ENCODE measurements at regions not wholly inside any gene's neighbourhood (a gene's known extent, or its start where the extent isn't known, plus 50 kb on each side); places are given as distances from the start of the nearest gene placed in this dataset.
"Not testable (repeated sequence)": the region's sequence is repeated elsewhere in the genome, so short reads cannot be mapped to it uniquely, and the experiment has no call there.

GRCh38 chr21:17738176-17738953, 80.8 kb downstream of the C21orf91 start:
- DNase-seq: no peak

DNA sequence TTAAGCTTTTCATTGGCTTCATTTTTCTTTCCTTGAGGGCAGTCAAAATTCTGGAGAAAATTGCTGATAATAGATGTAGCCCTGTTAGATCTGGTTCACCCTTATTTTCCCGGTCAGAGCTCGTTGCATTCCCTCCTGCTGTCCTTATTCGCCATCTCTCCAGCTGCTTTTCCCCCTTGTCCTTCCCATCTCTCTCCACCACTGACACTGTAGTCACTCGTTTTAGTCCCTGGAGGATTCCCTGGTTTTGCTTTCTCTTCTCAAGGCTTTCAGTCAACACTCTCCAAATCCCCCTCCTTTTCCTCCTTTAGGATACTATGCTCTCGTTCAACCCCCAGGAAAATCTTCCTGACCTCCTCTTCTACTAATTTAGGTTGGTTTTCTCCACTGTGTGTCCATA, 83.1 kb downstream of the C21orf91 start:
- DNase-seq: no peak

DNA sequence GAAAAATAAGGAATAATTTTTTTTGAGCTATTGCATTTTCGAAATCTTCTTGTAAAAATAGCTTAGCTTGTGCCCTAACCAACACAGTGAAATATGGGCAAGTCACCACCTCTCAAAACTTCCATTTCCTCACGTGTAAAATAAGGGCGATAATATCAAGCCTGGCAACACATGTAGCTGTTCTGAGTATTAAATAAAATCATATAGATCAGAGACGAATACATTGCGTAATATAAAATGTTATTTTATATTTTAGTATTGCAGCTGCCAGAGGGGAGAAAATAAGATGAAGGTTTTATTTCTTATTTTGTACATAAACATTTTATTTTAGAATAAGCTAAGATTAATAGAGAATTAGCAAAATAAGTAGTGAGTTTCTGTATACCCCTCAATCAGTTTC, 85.9 kb downstream of the C21orf91 start:
- no peak for DNase-seq

DNA sequence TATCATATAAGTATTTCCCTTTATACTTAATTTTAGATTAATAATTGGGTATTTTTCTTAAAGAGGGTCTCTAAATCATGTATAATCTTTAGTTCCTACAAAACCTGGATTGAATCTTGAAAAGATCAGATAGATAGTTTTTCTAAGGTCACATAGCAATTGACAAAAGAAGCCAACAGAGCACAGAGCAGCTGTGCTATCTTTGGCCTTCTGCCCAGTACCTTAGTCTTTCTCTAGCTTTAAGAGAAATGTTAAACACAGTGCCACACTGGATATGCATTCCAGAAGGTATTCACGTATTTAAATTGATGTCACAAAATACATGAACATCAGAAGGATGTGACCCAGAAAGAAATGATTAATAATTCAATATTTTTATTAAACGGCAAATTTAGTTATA, 86.8 kb downstream of the C21orf91 start:
- peak; percentile 36 to 65 for DNase-seq

DNA sequence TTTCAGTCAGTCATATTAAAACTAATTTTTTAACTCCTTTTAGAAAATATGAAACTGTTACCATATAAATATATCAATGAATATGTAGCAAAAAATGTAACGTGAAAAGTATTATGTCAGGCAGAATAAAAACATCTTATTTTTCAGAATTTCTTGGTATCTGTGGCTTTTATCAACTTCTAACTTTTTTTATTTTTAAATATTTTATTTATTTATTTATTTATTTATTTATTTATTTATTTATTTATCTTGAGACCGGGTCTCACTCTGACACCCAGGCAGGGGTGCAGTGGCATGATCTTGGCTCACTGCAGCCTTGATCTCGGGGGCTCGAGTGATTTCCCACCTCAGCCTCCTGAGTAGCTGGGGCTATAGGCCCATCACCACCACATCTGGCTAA, 87.6 kb downstream of the C21orf91 start:
- DNase-seq: no peak

GRCh38 chr21:17730782-17731181, 88.4 kb downstream of the C21orf91 start:
- no peak for DNase-seq

GRCh38 chr21:17729455-17729854, 89.7 kb downstream of the C21orf91 start:
- no peak for DNase-seq

- no peak for DNase-seq
Observed at GRCh38 chr21:17727361-17727760, 91.8 kb downstream of the C21orf91 start.

DNA sequence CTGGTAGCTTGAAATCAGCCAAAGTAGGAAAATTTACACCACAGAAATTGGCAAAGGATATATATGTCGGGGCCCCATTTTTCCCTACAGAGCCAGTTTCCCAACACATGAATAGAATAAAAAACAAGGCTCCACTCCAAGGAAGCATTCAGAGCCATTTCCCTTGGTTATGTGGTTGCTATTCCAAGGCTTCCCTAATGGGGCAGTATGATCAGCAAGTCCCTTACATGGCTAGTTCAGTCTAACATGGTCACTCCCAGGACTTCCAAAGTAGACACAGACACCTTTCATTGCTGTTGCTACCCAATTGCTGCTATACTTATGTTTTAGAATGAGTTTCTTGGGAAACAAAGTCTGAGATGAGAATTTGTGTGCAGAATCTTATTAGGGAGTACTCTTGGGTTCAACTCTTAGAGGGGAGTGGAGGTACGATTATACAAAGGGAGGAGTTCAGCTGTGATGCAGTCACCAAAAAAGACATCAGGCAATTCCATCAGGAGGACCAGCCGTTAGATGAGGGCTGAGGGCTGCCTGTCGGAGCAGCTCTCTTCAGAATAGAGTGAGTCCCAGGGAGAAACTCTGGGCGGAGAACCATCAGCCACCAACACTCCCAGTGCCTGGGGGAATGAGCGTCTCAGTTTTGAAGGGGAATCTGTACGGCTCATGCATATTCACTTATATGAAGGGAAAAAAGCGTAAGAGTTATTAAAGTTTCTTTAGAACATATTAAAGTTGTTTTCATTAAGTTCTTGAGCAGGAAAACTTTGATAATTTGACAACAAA, 92.9 kb downstream of the C21orf91 start:
- DNase-seq: no peak

GRCh38 chr21:17725339-17725738, 93.8 kb downstream of the C21orf91 start:
- DNase-seq: no peak

- DNase-seq: no peak
Observed at GRCh38 chr21:17712887-17713286, 100.2 kb upstream of the BTG3 start.

DNA sequence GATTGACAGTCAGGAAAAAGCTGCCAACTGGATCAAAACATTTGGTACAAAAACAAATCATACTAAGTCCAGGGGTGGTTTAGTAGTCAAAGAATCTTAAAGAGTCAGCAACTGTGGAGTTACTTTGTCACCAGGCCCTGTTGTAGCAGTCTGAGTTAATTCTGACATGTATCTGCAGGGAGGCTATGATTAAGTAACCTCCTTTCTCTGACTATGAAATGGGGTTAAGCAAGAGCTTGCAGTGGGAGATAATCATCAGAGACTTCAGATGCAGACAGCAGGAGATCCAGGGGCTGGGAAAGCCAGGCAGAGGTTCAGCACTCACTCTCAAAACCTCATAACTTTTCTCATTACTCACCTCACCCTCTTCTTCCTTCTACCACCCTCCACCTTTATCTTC, 99.2 kb upstream of the BTG3 start:
- no peak for DNase-seq

- no peak for DNase-seq
Observed at GRCh38 chr21:17709266-17709611, 96.5 kb upstream of the BTG3 start.

- DNase-seq: no peak
Observed at GRCh38 chr21:17708522-17709265, 96.0 kb upstream of the BTG3 start.

GRCh38 chr21:17699524-17700189, 87.0 kb upstream of the BTG3 start:
- no peak for DNase-seq

- no peak for DNase-seq
Observed at GRCh38 chr21:17697473-17697872, 84.8 kb upstream of the BTG3 start.

- not testable (repeated sequence) for DNase-seq
Observed at GRCh38 chr21:17694416-17694815, 81.7 kb upstream of the BTG3 start.

- DNase-seq: no peak
Observed at GRCh38 chr21:17693801-17694200, 81.1 kb upstream of the BTG3 start.

DNA sequence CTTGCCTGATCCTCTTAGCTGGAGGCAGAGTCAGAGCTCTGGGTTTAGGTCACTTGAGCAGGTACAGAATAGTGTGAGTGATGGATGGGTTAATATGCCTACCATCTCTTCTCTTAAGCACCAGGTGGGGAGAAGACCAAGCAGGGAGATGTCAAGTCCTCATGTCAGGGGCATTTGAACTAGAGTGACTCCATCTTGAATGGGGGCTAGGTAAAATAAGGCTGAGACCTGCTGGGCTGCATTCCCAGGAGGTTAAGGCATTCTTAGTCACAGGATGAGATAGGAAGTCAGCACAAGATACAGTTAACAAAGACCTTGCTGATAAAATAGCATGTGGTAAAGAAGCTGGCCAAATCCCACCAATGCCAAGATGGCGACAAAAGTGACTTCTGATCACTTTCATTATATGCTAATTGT, 77.4 kb upstream of the BTG3 start:
- DNase-seq: no peak

DNA sequence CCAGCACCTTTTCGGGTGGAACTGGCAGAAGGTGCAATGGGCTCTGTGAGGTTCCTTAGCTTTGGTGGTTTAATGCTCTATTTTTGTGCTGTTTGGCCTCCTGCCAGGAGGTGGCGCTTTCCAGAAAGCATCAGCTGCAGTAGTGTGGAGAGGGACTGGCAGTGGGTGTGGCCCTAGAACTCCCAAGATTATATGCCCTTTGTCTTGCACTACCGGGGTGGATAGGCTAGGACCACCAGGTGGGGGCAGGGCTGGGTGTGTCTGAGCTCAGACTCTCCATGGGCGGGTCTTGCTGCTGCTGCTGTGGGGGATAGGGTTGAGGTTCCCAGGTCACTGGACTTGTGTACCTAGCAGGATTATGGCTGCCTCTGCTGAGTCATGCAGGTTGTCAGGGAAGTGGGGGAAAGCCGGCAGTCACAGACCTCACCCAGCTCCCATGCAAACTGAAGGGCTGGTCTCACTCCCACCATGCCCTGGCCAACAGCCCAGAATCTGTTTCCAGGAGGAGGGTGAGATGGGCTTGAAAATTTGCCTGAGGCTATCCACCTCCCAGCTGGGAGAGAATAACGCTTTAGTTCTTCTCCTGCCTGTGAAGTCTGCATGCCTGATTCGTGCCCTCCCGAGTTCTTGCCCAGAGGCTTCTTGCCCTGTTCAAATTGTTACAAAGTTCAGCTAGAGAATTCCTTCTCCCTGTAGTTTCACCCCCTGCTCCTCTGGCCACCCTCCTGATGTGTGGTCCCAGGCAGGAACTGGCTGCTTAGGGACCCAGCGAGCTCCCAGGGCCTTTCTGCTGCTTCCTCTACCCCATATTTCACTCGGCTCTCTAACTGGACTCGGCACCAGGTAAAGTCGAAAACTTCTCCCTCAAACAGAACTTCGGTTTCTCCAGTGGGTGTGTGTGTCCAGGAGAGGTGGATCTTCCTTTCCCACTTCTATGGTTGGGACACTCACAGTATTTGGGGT, 76.5 kb upstream of the BTG3 start:
- peak; percentile 76 to 88 for DNase-seq

- DNase-seq: no peak
Observed at GRCh38 chr21:17682924-17683323, 70.2 kb upstream of the BTG3 start.

All from NCI-H2081 (cell line).